ENCODE measurements at regions not wholly inside any gene's neighbourhood (a gene's known extent, or its start where the extent isn't known, plus 50 kb on each side); places are given as distances from the start of the nearest gene placed in this dataset.
A peak's percentile ranks its signal among the peaks of the same experiment; 100 is the strongest.

- in situ Hi-C loops (cut with MboI) (no loop called here), intact Hi-C loops (cut with micrococcal nuclease) (no loop called here)
- no peaks in the 10 kb centered on the region for H3K9me1 ChIP-seq (ENCODE audit: control insufficient read depth, insufficient read depth, low read length)
- FAIRE-seq, result no peak
- no peak overlapping the region for H3K9ac ChIP-seq (ENCODE audit: insufficient read depth in 1 of 2, low read depth in 2 of 2, low read length in 2 of 2)
- no peak overlapping the region for H3K4me2 ChIP-seq (ENCODE audit: insufficient read depth, low read length)
- H3K9me3 ChIP-seq (replicated peaks; ENCODE audit: control insufficient read depth, insufficient read depth, low read depth, low read length), result no peaks in the 10 kb centered on the region
- no peaks in the 10 kb centered on the region for H3K27me3 ChIP-seq (ENCODE audit: control insufficient read depth in 2 of 2, insufficient read depth in 2 of 2, low read length in 2 of 2)
- no peak overlapping the region for H3K4me3 ChIP-seq
- WGBS (ENCODE audit: insufficient coverage, low coverage, missing lambda C conversion rate), result 4% methylated on average over 7 of the region's 7 CpGs
- no peaks in the 10 kb centered on the region for H3K36me3 ChIP-seq (ENCODE audit: control insufficient read depth, insufficient read depth, low read length)
- H3K4me1 ChIP-seq (replicated peaks in 1 of 2; ENCODE audit: control insufficient read depth in 2 of 2, insufficient read depth in 2 of 2, low read length in 2 of 2), result peaks cover under 1 to 4% of the 10 kb centered on the region in 2 experiments; a peak in 2 of 5 replicates
- H4K20me1 ChIP-seq (replicated peaks; ENCODE audit: control insufficient read depth, insufficient read depth, low read length), result no peaks in the 10 kb centered on the region
- H3K79me2 ChIP-seq (ENCODE audit: control insufficient read depth, insufficient read depth, low read length), result no peaks in the 10 kb centered on the region
- no peak overlapping the region for H3K27ac ChIP-seq (ENCODE audit: extremely low read depth, low read depth, low read length)
- BruUV-seq (replicated peaks), result no TSS peak
- TF ChIP-seq ZNF407 (IDR thresholded peaks at IDR 0.05; ENCODE audit: low read depth), result no peak
- TF ChIP-seq IRF9 (tag; IDR thresholded peaks at IDR 0.05), result no peak
- no peak for TF ChIP-seq SAFB2 (IDR thresholded peaks at IDR 0.05; ENCODE audit: borderline replicate concordance, low read depth, low read length, severe bottlenecking)
- 0 out of 2 replicates have a peak, but pooled peaks have one; percentile 18 for TF ChIP-seq HMBOX1 (IDR thresholded peaks at IDR 0.05)
- 0 out of 2 replicates have a peak, but pooled peaks have one; percentile 20 for TF ChIP-seq FOSL1 (tag; conservative IDR thresholded peaks at IDR 0.05)
- POLR2A ChIA-PET, result interaction anchor here (1.1 kb wide), 1 partner anchor 12 kb away, joined by 3 read pairs; no protein-coding TSS in a partner anchor
- CTCF ChIA-PET (ENCODE audit: low intra/inter-chr PET ratio), result interaction anchor here (0.6 kb wide), 1 partner anchor 271 kb away, joined by 4 read pairs; the partner anchor contains the start of gene ADRA1B
- no peak for ATAC-seq
- no peak for DNase-seq (ENCODE audit: extremely low read depth in 1 of 4, low spot score in 3 of 4)
- H2AFZ ChIP-seq (ENCODE audit: low read depth, low read length), result no peak overlapping the region
These were observed 271.0 kb upstream of the ADRA1B start for GRCh38 chr5:159645179-159645846.
